Dermis blood vessel endothelial cell (primary cell): ENCODE measurements at regions not wholly inside any gene's neighbourhood (a gene's known extent, or its start where the extent isn't known, plus 50 kb on each side); places are given as distances from the start of the nearest gene placed in this dataset.
"Not testable (repeated sequence)": the region's sequence is repeated elsewhere in the genome, so short reads cannot be mapped to it uniquely, and the experiment has no call there.

Experiments
- DNase-seq: peaks from one replicate; pipeline ENCODE4 v3.0.0; 2010

GRCh38 chr2:201568217-201568820, 75.0 kb downstream of the TMEM237 start:
- DNase-seq: no peak

GRCh38 chr2:201559067-201559710, 84.1 kb downstream of the TMEM237 start:
- no peak for DNase-seq

GRCh38 chr2:201558665-201559064, 84.6 kb downstream of the TMEM237 start:
- DNase-seq: no peak

GRCh38 chr2:201558232-201558631, 85.1 kb downstream of the TMEM237 start:
- DNase-seq: no peak

GRCh38 chr2:201551901-201552300, 91.4 kb downstream of the TMEM237 start:
- no peak for DNase-seq

- peak; percentile 52 for DNase-seq
Observed at GRCh38 chr2:201546576-201546975, 95.0 kb downstream of the STRADB start.

- DNase-seq: no peak
Observed at GRCh38 chr2:201542291-201542690, 90.8 kb downstream of the STRADB start.

GRCh38 chr2:201539271-201539670, 87.7 kb downstream of the STRADB start:
- not testable (repeated sequence) for DNase-seq

- no peak for DNase-seq
Observed at GRCh38 chr2:201538025-201538424, 86.5 kb downstream of the STRADB start.

- no peak for DNase-seq
Observed at GRCh38 chr2:201536754-201537153, 85.2 kb downstream of the STRADB start.

GRCh38 chr2:201536046-201536445, 84.5 kb downstream of the STRADB start:
- DNase-seq: no peak

GRCh38 chr2:201532686-201533304, 81.3 kb downstream of the STRADB start:
- no peak for DNase-seq
